Keratinocyte (primary cell): ENCODE measurements at regions not wholly inside any gene's neighbourhood (a gene's known extent, or its start where the extent isn't known, plus 50 kb on each side); places are given as distances from the start of the nearest gene placed in this dataset.

Experiments used
- DNase-seq: peaks from one replicate; pipeline ENCODE4 v3.0.0-alpha.2; 2011; ENCODE audit warnings: low read depth, missing footprints, low spot score
- FAIRE-seq: peaks from 2 replicates; lab custom pipeline; 2011; peaks lifted over from hg19 to GRCh38; lab: Jason Lieb, UNC
- H2AFZ ChIP-seq: 2 replicates; pipeline ENCODE4 v1.6.0; 2012; ENCODE audit warnings: low read length, control low read depth, inconsistent platforms; ENCODE audit not compliant: control insufficient read depth
- H3K27ac ChIP-seq: 2 replicates; pipeline ENCODE4 v1.5.1; 2011; ENCODE audit warnings: low read length; ENCODE audit not compliant: control insufficient read depth, insufficient read depth
- H3K27me3 ChIP-seq: 3 replicates; pipeline ENCODE4 v1.6.0; 2011; ENCODE audit warnings: low read length; ENCODE audit not compliant: control insufficient read depth, insufficient read depth; ENCODE audit errors: extremely low read depth
- H3K36me3 ChIP-seq, 2 experiments: 2 replicates in 1 of 2; 3 replicates in 1 of 2; pipeline ENCODE4 v1.5.1; 2011; ENCODE audit warnings: low read length in 2 of 2, mild to moderate bottlenecking in 1 of 2; ENCODE audit not compliant: control insufficient read depth in 2 of 2, insufficient read depth in 2 of 2; ENCODE audit errors: extremely low read depth in 1 of 2
- H3K4me1 ChIP-seq: 3 replicates; pipeline ENCODE4 v1.5.1; 2011; ENCODE audit warnings: low read length; ENCODE audit not compliant: control insufficient read depth, insufficient read depth; ENCODE audit errors: extremely low read depth
- H3K4me2 ChIP-seq: 3 replicates; pipeline ENCODE4 v1.6.0; 2011; ENCODE audit warnings: low read depth, low read length; ENCODE audit not compliant: control insufficient read depth, insufficient read depth; ENCODE audit errors: extremely low read depth
- H3K4me3 ChIP-seq, 3 experiments: fragments of 200-600 bp in 1 of 3; sonication (generic) in 1 of 3; 2 replicates in 2 of 3; 3 replicates in 1 of 3; pipeline ENCODE4 v1.5.1; 2011 to 2016; ENCODE audit warnings: low read length in 3 of 3, mild to moderate bottlenecking in 3 of 3, control low read depth in 2 of 3, inconsistent platforms in 1 of 3, low read depth in 1 of 3, mixed read lengths in 1 of 3, mixed run types in 1 of 3, moderate library complexity in 1 of 3; ENCODE audit not compliant: control insufficient read depth in 2 of 3, insufficient read depth in 2 of 3; ENCODE audit errors: extremely low read depth in 1 of 3
- H3K79me2 ChIP-seq: 2 replicates; pipeline ENCODE4 v1.6.0; 2012; ENCODE audit warnings: low read length; ENCODE audit not compliant: control insufficient read depth, insufficient read depth
- H3K9ac ChIP-seq: 3 replicates; pipeline ENCODE4 v1.6.0; 2011; ENCODE audit warnings: low read length; ENCODE audit not compliant: control insufficient read depth, insufficient read depth; ENCODE audit errors: extremely low read depth
- H3K9me1 ChIP-seq: 3 replicates; pipeline ENCODE4 v1.6.0; 2011; ENCODE audit warnings: low read length; ENCODE audit not compliant: control insufficient read depth, insufficient read depth; ENCODE audit errors: extremely low read depth
- H3K9me3 ChIP-seq: 2 replicates; pipeline ENCODE4 v1.5.1; 2012; ENCODE audit warnings: low read depth, low read length; ENCODE audit not compliant: control insufficient read depth
- H4K20me1 ChIP-seq: 3 replicates; pipeline ENCODE4 v1.6.0; 2011; ENCODE audit warnings: low read length; ENCODE audit not compliant: control insufficient read depth, insufficient read depth; ENCODE audit errors: extremely low read depth
- EZH2 ChIP-seq: IDR thresholded peaks from one replicate; pipeline ENCODE4 v1.6.1; 2012; ENCODE audit warnings: inconsistent platforms, mild to moderate bottlenecking, low read length, moderate library complexity
- dilution Hi-C: fragments of 300-500 bp; cut with MboI; formaldehyde crosslinking; loops from one replicate; pipeline ENCODE4 v1.7.0; 2020; ENCODE audit warnings: low sequenced_read_pairs; ENCODE audit not compliant: extremely low pct_ligation_motif_present
- TF ChIP-seq, protein P1 (sequence below), 3 experiments: IDR thresholded peaks in 1 of 3; conservative IDR thresholded peaks in 1 of 3; optimal IDR thresholded peaks in 1 of 3; 2 replicates in 2 of 3; 3 replicates in 1 of 3; pipeline versions ENCODE3 to v1.5.1; 2011; ENCODE audit warnings: low read length in 3 of 3, mild to moderate bottlenecking in 3 of 3, moderate library complexity in 2 of 3, control low read depth in 1 of 3, inconsistent platforms in 1 of 3; ENCODE audit not compliant: insufficient read depth in 2 of 3; ENCODE audit errors: extremely low read depth in 1 of 3

DNA sequence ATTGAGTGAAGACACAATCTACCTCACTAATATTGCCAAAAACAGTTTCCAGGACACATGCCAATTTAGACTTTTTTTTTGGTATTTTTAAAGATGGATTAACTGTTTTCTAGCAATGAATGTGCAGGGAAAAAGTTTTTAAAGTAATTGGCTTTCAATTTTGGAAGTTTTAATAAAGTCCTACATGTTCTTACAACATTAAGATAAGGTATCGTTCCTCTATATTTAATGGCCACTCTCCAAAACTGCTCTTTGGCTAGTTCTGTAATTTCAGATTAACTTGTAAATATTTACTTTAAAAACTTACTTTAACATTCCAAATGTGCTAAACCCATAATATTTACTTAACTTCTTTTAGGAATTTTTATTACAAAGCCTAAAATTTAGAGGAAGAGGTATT, 1332.2 kb upstream of the PRMT6 start:
- no peaks in the 10 kb centered on the region for H4K20me1 ChIP-seq
- H3K9me3 ChIP-seq, result no peaks in the 10 kb centered on the region
- no peaks in the 10 kb centered on the region for H3K79me2 ChIP-seq
- no peak overlapping the region for H3K27ac ChIP-seq
- H3K9me1 ChIP-seq, result no peaks in the 10 kb centered on the region
- FAIRE-seq (no peak), DNase-seq (no peak)
- TF ChIP-seq, protein P1, sequence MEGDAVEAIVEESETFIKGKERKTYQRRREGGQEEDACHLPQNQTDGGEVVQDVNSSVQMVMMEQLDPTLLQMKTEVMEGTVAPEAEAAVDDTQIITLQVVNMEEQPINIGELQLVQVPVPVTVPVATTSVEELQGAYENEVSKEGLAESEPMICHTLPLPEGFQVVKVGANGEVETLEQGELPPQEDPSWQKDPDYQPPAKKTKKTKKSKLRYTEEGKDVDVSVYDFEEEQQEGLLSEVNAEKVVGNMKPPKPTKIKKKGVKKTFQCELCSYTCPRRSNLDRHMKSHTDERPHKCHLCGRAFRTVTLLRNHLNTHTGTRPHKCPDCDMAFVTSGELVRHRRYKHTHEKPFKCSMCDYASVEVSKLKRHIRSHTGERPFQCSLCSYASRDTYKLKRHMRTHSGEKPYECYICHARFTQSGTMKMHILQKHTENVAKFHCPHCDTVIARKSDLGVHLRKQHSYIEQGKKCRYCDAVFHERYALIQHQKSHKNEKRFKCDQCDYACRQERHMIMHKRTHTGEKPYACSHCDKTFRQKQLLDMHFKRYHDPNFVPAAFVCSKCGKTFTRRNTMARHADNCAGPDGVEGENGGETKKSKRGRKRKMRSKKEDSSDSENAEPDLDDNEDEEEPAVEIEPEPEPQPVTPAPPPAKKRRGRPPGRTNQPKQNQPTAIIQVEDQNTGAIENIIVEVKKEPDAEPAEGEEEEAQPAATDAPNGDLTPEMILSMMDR (optimal IDR thresholded peaks at IDR 0.05 in 1 of 3, IDR thresholded peaks at IDR 0.05 in 1 of 3, conservative IDR thresholded peaks at IDR 0.05 in 1 of 3; ENCODE audit: extremely low read depth in 1 of 3, insufficient read depth in 2 of 3, low read length in 3 of 3), result no peak
- TF ChIP-seq EZH2, result no peak
- H2AFZ ChIP-seq, result no peak overlapping the region
- dilution Hi-C loops, result no loop called here
- no peaks in the 10 kb centered on the region for H3K4me1 ChIP-seq
- no peak overlapping the region for H3K9ac ChIP-seq
- no peak overlapping the region for H3K4me2 ChIP-seq
- no peaks in the 10 kb centered on the region for H3K36me3 ChIP-seq
- H3K4me3 ChIP-seq, result no peak overlapping the region
- H3K27me3 ChIP-seq, result no peaks in the 10 kb centered on the region

DNA sequence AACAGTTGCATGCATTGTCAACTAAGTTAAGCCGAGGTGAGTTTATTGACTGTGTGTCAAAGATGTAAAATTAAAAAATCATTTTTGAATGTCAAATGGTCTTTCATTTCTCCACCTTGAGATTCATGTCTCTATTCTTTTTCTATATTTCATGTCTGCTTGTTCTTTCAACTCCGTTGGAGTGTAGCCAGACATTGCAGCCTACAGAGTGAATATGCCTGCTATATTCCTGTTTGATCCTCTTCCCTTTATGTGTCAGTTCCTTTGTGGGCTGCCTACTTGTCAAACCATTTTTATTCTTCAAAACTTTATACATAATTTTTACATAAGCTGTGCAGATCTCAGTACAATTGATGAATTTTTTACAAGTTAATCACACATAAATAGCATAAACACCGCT, 1325.8 kb upstream of the PRMT6 start:
- Histone ChIP-seq H3K4me3 (no peak overlapping the region), H3K27ac (no peak overlapping the region), H3K9me1 (no peaks in the 10 kb centered on the region), H3K4me2 (no peak overlapping the region), H3K79me2 (no peaks in the 10 kb centered on the region), H3K36me3 (no peaks in the 10 kb centered on the region), H3K9ac (no peak overlapping the region), H3K4me1 (no peaks in the 10 kb centered on the region), H3K27me3 (no peaks in the 10 kb centered on the region), H3K9me3 (no peaks in the 10 kb centered on the region), H2AFZ (no peak overlapping the region), H4K20me1 (no peaks in the 10 kb centered on the region)
- dilution Hi-C loops, result no loop called here
- FAIRE-seq (no peak), DNase-seq (no peak)
- no peak for TF ChIP-seq EZH2
- TF ChIP-seq, protein P1 (optimal IDR thresholded peaks at IDR 0.05 in 1 of 3, IDR thresholded peaks at IDR 0.05 in 1 of 3, conservative IDR thresholded peaks at IDR 0.05 in 1 of 3; ENCODE audit: extremely low read depth in 1 of 3, insufficient read depth in 2 of 3, low read length in 3 of 3), result no peak
